GM19467 (cell line): ENCODE measurements at regions not wholly inside any gene's neighbourhood (a gene's known extent, or its start where the extent isn't known, plus 50 kb on each side); places are given as distances from the start of the nearest gene placed in this dataset.

Source experiments
- ATAC-seq: cut with Tn5 transposase; IDR thresholded peaks from one replicate; pipeline ENCODE4 v1.9.1; 2021; ENCODE audit warnings: mild to moderate bottlenecking, moderate library complexity; ENCODE audit not compliant: unreplicated experiment

GRCh38 chr9:105059252-105059651 is 131.3 kb upstream of the ABCA1 start:
- no peak for ATAC-seq

GRCh38 chr9:105062222-105062855 is 134.4 kb upstream of the ABCA1 start:
- ATAC-seq = no peak

DNA sequence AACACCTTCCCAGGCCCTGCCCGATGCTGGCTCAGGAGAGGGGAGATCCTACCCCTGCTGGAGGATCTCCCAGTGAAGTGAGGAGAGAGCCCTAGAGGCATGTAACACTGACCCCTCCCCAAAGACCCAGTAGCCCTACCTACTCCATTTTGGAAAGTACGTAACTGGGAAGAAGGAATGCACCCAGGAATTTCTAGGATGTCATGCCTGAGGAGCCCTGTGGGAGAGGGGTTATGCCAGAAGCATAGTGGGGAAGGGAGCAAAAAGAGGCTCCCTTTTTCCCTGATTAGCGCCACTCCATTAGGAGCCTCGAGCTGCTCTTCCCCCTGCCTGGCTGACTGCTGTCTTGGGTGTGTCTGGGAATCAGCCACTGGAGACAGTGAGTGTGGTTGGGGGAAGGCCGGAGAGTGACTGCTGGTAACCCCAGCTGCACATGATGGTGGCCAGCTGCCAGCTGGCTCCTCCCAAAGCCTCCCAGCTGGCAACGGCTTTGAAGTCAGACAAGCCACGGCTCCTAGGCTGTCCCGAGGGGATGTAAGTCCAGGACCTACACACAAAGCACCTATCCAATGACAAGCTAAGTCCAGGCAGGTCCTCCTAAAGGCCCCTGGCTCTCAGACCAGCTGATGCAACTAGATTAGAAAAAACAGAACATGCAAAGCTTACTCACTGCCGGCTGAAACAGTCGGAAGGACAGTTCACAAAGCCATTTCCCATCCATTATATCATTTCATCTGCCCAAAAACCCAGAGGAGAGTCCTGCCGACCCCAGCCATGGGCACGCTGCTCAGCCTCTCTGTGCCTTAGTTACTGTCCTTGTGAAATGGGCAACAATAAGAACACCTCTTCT is 136.5 kb upstream of the ABCA1 start:
- ATAC-seq = no peak

DNA sequence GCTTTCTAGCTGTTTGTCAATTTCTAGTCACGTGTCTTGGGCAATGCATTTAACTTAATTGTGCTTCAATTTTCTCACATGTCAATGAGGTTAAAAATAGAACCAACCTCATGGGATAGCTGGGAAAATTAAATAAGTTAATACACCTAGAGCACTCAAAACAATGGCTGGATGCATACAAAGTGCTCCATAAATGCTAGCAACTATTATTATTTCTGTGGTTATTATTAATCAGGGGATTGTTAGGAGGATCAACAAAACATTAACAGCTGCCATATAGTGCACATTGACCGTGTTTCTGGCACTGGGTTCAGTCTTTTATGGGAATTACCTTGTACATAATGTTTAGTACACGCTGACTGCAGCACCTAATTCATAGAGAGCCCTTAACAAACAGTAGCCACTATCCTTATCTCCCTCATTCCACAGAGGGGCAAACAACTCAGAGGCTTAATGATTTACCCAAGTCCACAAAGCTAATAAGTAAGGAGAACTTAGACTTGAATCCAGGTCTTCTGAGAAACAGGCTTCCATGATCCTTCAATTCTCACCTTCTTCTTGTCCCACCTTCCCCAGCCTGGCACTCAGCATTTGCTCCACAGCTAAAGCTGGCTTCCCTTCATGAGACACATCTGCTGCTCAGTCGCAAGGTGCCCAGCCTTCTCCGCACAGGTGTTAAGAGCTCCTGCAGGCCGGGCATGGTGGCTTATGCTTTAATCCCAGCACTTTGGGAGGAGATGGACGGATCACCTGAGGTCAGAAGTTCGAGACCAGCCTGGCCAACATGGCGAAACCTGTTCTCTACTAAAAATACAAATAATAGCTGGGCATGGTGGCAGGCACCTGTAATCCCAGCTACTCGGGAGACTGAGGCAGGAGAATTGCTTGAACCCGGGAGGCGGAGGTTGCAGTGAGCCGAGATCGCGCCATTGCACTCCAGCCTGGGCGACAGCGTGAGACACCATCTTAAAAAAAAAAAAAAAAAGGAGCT is 137.4 kb upstream of the ABCA1 start:
- ATAC-seq = no peak

- no peak for ATAC-seq
These were observed 138.4 kb upstream of the ABCA1 start for GRCh38 chr9:105066275-105066865.

- ATAC-seq = no peak
These were observed 140.1 kb upstream of the ABCA1 start for GRCh38 chr9:105067895-105068580.

DNA sequence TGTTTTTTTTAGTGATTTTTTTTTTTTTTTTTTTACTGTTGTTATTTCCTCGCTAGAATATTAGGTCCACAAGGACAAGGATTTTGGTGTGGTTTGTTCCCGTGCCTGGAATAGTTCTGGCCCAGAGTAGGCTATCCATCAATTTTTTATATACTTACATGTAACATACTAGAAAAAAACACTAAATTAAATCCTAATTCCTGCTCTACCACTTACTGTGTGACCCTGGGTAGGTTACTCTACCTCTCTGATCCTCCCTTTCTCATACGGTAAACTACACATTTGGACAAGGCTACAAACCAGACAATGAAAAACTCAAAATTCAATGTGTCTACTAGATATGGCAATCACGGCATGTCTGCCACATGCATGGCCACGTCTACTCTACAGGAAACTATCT is 141.3 kb upstream of the ABCA1 start:
- no peak for ATAC-seq

DNA sequence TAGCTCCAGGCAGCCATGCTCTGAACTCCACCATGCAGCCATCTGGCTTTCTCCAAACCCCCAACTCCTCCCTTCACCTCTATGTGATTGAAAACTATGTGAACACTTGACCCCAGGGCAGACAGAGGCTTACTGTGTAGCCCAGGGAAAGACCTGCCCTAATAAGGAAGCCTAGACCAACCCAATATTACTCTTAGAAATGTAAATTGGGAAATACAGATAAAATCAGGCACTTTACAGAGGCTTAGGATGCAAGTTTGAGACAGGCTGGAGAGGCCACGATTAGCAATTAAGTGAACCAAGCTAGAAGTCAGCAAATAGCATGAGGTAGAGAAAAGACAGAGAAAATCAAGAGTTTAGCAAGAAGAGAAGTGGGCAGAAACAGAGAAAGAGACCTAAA is 141.7 kb upstream of the ABCA1 start:
- no peak for ATAC-seq

GRCh38 chr9:105070176-105070575 is 142.2 kb upstream of the ABCA1 start:
- no peak for ATAC-seq

DNA sequence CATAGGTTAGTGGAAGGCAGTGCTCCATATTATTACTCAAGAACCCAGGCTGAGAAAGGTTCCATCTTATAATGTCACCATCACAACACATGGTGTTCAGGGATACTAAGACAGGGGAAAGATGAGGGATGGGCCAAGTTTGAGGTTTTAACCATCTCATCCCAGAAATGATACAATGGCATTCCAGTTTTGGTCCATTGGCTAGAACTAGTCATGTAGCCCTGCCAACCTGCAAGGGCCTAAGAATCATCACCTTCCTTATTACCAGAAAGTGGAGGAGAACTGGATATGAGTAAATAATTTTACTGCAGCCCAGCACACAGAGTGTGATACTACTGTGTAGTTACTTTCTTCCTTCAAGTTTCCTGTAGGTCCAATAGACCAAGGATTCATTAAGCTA is 144.5 kb upstream of the ABCA1 start:
- no peak for ATAC-seq

GRCh38 chr9:105073147-105073546 is 145.2 kb upstream of the ABCA1 start:
- no peak for ATAC-seq

GRCh38 chr9:105074491-105074890 is 146.5 kb upstream of the ABCA1 start:
- no peak for ATAC-seq

DNA sequence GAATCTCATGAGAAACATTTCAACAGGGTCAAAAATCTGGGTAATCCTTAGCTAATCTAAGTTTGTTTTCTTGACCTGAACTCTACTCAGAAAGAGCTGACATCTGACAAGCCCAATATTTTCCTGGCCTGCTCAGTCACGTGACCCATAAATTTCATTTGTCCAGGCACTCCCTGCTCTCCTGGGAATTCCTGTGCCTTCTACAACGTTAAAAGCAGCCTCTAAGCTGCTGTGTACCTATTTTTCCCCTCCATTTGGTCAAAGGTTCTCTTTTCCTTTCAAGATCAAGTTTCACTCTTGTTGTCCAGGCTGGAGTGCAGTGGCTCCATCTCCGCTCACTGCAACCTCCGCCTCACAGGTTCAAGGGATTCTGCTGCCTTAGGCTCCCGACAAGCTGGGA is 148.8 kb upstream of the ABCA1 start:
- no peak for ATAC-seq

- ATAC-seq = no peak
These were observed 151.5 kb upstream of the ABCA1 start for GRCh38 chr9:105079457-105079856.

- no peak for ATAC-seq
These were observed 154.9 kb upstream of the ABCA1 start for GRCh38 chr9:105082843-105083242.

GRCh38 chr9:105083256-105083655 is 155.3 kb upstream of the ABCA1 start:
- no peak for ATAC-seq

DNA sequence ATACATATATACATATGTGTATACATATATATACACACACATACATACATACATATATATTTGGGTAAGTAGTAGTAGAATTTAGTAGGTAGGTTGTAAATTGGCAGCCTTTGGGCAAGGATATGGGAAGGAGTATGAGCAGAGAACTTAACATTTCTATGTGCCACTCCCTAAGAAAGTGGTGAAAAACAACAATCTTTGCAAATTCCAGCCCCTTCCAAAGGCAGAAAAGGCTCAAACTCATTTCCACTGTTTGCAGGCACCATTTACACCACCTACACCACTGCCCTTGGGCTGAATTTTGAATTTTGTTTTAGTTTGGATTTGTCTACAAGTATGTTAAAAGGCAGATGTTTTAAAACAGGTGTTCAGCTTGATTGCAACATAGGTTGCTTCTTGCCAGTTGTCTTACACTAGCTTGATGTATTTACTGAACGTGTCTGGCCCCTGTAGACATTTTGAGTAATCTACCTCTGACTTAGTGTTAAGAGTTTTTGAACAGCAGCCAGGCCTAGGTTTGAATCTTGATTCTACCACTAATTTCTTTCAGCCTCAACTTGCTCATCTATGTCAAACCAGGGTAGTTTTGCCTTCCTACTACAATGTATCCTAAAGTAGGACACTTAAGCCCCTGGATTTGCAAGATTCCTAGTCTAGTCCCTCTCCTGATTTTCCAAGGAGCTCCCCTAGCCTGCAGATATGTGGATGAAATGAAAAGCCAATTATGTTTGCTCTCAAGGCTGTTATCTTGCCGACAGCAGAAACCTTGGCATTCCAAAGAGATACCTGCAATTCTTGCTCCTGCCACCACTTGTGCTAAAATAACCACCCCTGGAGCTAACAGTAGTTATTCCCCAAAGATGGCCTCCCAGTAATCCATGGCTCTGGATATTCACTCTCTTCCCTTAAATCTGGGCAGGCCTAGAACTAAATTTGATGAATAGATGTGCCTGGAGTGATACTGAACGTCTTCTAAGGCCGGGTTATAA is 156.2 kb upstream of the SLC44A1 start:
- no peak for ATAC-seq

GRCh38 chr9:105089874-105090273 is 154.6 kb upstream of the SLC44A1 start:
- ATAC-seq = no peak

DNA sequence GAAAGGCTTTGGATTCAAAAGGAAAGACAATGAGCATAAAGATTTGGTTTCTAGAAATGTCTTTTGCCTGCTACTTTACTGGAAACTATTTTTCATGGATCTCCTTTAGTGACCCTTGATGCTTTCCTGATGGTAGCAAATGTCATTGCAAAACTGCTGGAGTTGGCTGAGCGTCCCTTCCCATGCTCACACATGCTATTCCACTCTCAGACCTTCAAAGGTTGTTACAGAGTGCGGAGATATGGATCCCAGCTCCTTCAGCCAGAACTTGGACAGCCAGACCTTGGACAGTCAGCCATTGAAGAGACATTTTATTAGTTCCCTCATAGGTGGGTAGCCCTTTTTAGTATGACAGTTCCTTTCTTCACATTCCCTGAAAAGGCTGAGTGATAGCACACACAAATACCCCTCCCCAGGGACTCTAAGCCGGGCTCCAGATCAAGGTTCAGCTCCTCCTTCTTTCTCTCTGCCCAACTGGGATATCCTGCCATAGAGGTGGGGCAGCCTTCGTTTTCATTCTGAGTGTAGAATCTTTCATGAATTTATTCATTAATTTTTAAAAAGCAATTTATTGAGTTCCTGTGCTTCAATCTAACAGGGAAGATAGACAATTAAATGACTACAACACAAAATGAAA is 153.3 kb upstream of the SLC44A1 start:
- ATAC-seq = no peak
